HCT116 (cell line): ENCODE measurements at regions not wholly inside any gene's neighbourhood (a gene's known extent, or its start where the extent isn't known, plus 50 kb on each side); places are given as distances from the start of the nearest gene placed in this dataset.

ENCODE experiments used
- ATAC-seq: fragments of 200-7000 bp; cut with Tn5 transposase; 2 replicates; pipeline ENCODE4 v1.9.1; 2020; ENCODE audit warnings: mild to moderate bottlenecking, moderate library complexity
- BruUV-seq: library from RNA; stranded (reverse); fragments of 400-500 nt; replicated peaks from 2 replicates; lab custom pipeline; 2021; lab: Mats Ljungman, UMichigan
- CTCF ChIA-PET: fragments of 300-600 bp; sonication (Branson Sonifier 250); formaldehyde crosslinking; loops from one replicate; lab custom pipeline; 2021; ENCODE audit warnings: antibody characterized with exemption; lab: Charles Lee
- POLR2A ChIA-PET: fragments of 300-600, 350-600 bp; sonication (Branson Sonifier 250); formaldehyde crosslinking; loops from one replicate; lab custom pipeline; 2021; ENCODE audit warnings: antibody characterized with exemption; lab: Charles Lee
- RAD21 ChIA-PET, 2 experiments: fragments of 300-600 bp; sonication (Branson Sonifier 250); formaldehyde crosslinking; loops; one replicate each; lab custom pipeline; 2023; ENCODE audit warnings: low total read pairs in 2 of 2; ENCODE audit not compliant: uncharacterized antibody in 2 of 2, unreplicated experiment in 2 of 2, low non-redundant PET in 1 of 2; lab: Charles Lee
- DNase-seq: peaks from one replicate; pipeline ENCODE4 v3.0.0-alpha.2; 2010; ENCODE audit warnings: low read depth, low spot score
- H2AFZ ChIP-seq: fragments of 200-600 bp; shearing (Covaris generic), sonication (generic); 2 replicates; pipeline ENCODE4 v1.6.1; 2017; ENCODE audit warnings: low read depth, mixed run types, mixed read lengths, antibody characterized with exemption, low read length; ENCODE audit not compliant: poor library complexity, severe bottlenecking
- H3K27ac ChIP-seq: 2 replicates; pipeline ENCODE4 v1.5.1; 2012; ENCODE audit warnings: low read depth, low read length
- H3K27me3 ChIP-seq: fragments of 200-600 bp; sonication (generic); 2 replicates; pipeline ENCODE4 v1.6.1; 2016; ENCODE audit warnings: mixed run types, low read length, mixed read lengths; ENCODE audit not compliant: insufficient read depth
- H3K36me3 ChIP-seq, 2 experiments: fragments of 200-500 bp in 1 of 2; fragments of 200-600 bp in 1 of 2; sonication (Bioruptor generic) in 1 of 2; sonication (generic) in 1 of 2; 2 replicates each; pipeline versions ENCODE4 v1.5.1 to v1.6.1; 2014 to 2016; ENCODE audit warnings: low read length in 2 of 2, inconsistent platforms in 1 of 2, mixed read lengths in 1 of 2, mixed run types in 1 of 2; ENCODE audit not compliant: insufficient read depth in 2 of 2, control insufficient read depth in 1 of 2
- H3K4me1 ChIP-seq, 2 experiments: fragments of 200-600 bp in 1 of 2; sonication (generic) in 1 of 2; 2 replicates each; pipeline versions ENCODE4 v1.5.1 to v1.6.1; 2012 to 2017; ENCODE audit warnings: low read length in 2 of 2, inconsistent platforms in 1 of 2, mild to moderate bottlenecking in 1 of 2, mixed read lengths in 1 of 2, mixed run types in 1 of 2, moderate library complexity in 1 of 2; ENCODE audit not compliant: insufficient read depth in 2 of 2, control insufficient read depth in 1 of 2
- H3K4me2 ChIP-seq: fragments of 200-600 bp; sonication (generic); 2 replicates; pipeline ENCODE4 v1.6.1; 2017; ENCODE audit warnings: mixed run types, low read length, mixed read lengths
- H3K4me3 ChIP-seq, 2 experiments: fragments of 200-600 bp in 1 of 2; sonication (generic) in 1 of 2; replicated peaks in 1 of 2; 2 replicates each; pipeline ENCODE4 v1.5.1; 2011 to 2016; ENCODE audit warnings: low read length in 2 of 2, control low read depth in 1 of 2, low read depth in 1 of 2, mild to moderate bottlenecking in 1 of 2, mixed read lengths in 1 of 2, mixed run types in 1 of 2
- H3K79me2 ChIP-seq: fragments of 200-600 bp; sonication (generic); 2 replicates; pipeline ENCODE4 v1.6.1; 2017; ENCODE audit warnings: mild to moderate bottlenecking, mixed run types, low read length, moderate library complexity, mixed read lengths; ENCODE audit not compliant: insufficient read depth
- H3K9ac ChIP-seq: fragments of 200-600 bp; sonication (generic); 2 replicates; pipeline ENCODE4 v1.6.1; 2016; ENCODE audit warnings: low read length, mixed read lengths
- H3K9me2 ChIP-seq: fragments of 200-600 bp; sonication (generic), shearing (Covaris generic); 2 replicates; pipeline ENCODE4 v1.6.1; 2017; ENCODE audit warnings: mixed run types, mild to moderate bottlenecking, moderate library complexity; ENCODE audit not compliant: insufficient read depth
- H3K9me3 ChIP-seq, 2 experiments: fragments of 200-500 bp in 1 of 2; fragments of 200-600 bp in 1 of 2; sonication (Bioruptor generic) in 1 of 2; sonication (generic) in 1 of 2; 2 replicates each; pipeline ENCODE4 v1.6.1; 2014 to 2017; ENCODE audit warnings: low read length in 2 of 2, mixed read lengths in 2 of 2, inconsistent platforms in 1 of 2, low read depth in 1 of 2, mild to moderate bottlenecking in 1 of 2, mixed run types in 1 of 2, moderate library complexity in 1 of 2; ENCODE audit not compliant: control insufficient read depth in 1 of 2, insufficient read depth in 1 of 2
- H4K20me1 ChIP-seq: fragments of 200-600 bp; sonication (generic), shearing (Covaris generic); 2 replicates; pipeline ENCODE4 v1.6.1; 2017; ENCODE audit warnings: mixed run types, mild to moderate bottlenecking, moderate library complexity; ENCODE audit not compliant: insufficient read depth
- CTCF ChIP-seq, 3 experiments: fragments of 200-600 bp in 1 of 3; sonication (generic) in 1 of 3; IDR thresholded peaks in 2 of 3; conservative IDR thresholded peaks in 1 of 3; 2 replicates each; pipeline ENCODE4 v1.5.1; 2012 to 2017; ENCODE audit warnings: low read depth in 2 of 3, low read length in 2 of 3, antibody characterized with exemption in 1 of 3, borderline replicate concordance in 1 of 3, control low read depth in 1 of 3, mild to moderate bottlenecking in 1 of 3, mixed read lengths in 1 of 3, mixed run types in 1 of 3, moderate library complexity in 1 of 3; ENCODE audit not compliant: insufficient read depth in 1 of 3
- EGR1 ChIP-seq: IDR thresholded peaks from 2 replicates; pipeline ENCODE4 v1.6.1; 2012; ENCODE audit warnings: low read depth
- ELF1 ChIP-seq: IDR thresholded peaks from 2 replicates; pipeline ENCODE4 v1.6.1; 2012; ENCODE audit warnings: low read depth, borderline replicate concordance
- EZH2phosphoT487 ChIP-seq: fragments of 200-600 bp; IDR thresholded peaks from 2 replicates; pipeline ENCODE4 v1.6.1; 2018; ENCODE audit warnings: antibody characterized with exemption, borderline replicate concordance
- FOSL1 ChIP-seq: IDR thresholded peaks from 2 replicates; pipeline ENCODE4 v1.6.1; 2012; ENCODE audit warnings: low read depth
- JUND ChIP-seq: IDR thresholded peaks from 2 replicates; pipeline ENCODE4 v1.6.1; 2012
- MAX ChIP-seq: IDR thresholded peaks from 2 replicates; pipeline ENCODE4 v1.6.1; 2012
- POLR2A ChIP-seq: IDR thresholded peaks from 2 replicates; pipeline ENCODE4 v1.7.0; 2011; ENCODE audit warnings: borderline replicate concordance; ENCODE audit not compliant: insufficient read depth, insufficient read length; ENCODE audit errors: extremely low read depth
- POLR2AphosphoS5 ChIP-seq: IDR thresholded peaks from 2 replicates; pipeline ENCODE4 v1.6.1; 2011; ENCODE audit warnings: mild to moderate bottlenecking, low read depth, low read length, moderate library complexity
- RAD21 ChIP-seq: IDR thresholded peaks from 2 replicates; pipeline ENCODE4 v1.6.1; 2012; ENCODE audit warnings: low read depth, mild to moderate bottlenecking
- REST ChIP-seq: IDR thresholded peaks from 2 replicates; pipeline ENCODE4 v1.6.1; 2012; ENCODE audit warnings: low read depth
- SIN3A ChIP-seq: IDR thresholded peaks from 2 replicates; pipeline ENCODE4 v1.6.1; 2012; ENCODE audit warnings: low read depth
- SP1 ChIP-seq: IDR thresholded peaks from 2 replicates; pipeline ENCODE4 v1.6.1; 2012; ENCODE audit warnings: low read depth
- SRF ChIP-seq: IDR thresholded peaks from 2 replicates; pipeline ENCODE4 v1.6.1; 2012; ENCODE audit warnings: low read depth
- TCF7L2 ChIP-seq: IDR thresholded peaks from 2 replicates; pipeline ENCODE4 v1.7.0; 2011; ENCODE audit warnings: borderline replicate concordance, inconsistent platforms; ENCODE audit not compliant: insufficient read depth, insufficient read length; ENCODE audit errors: extremely low read depth
- YY1 ChIP-seq: IDR thresholded peaks from 2 replicates; pipeline ENCODE4 v1.6.1; 2011; ENCODE audit warnings: low read length, low read depth, moderate library complexity, mild to moderate bottlenecking; ENCODE audit not compliant: insufficient replicate concordance; ENCODE audit errors: extremely low read depth
- ZFX ChIP-seq: fragments of 450-650 bp; IDR thresholded peaks from 2 replicates; pipeline ENCODE4 v1.6.1; 2017
- intact Hi-C: fragments of 100-400 bp; cut with micrococcal nuclease; formaldehyde crosslinking; loops from 2 replicates; pipeline ENCODE4 v1.10.0; 2022

GRCh38 chr10:84571146-84571545 is 242.8 kb downstream of the CCSER2 start:
- Histone ChIP-seq H4K20me1 (no peaks in the 10 kb centered on the region), H2AFZ (no peak overlapping the region), H3K4me3 (no peak overlapping the region), H3K9me3 (no peaks in the 10 kb centered on the region), H3K4me2 (no peak overlapping the region), H3K27ac (no peak overlapping the region), H3K27me3 (peaks cover 15% of the 10 kb centered on the region; the same call in 1 of the 2 replicates), H3K9me2 (no peaks in the 10 kb centered on the region), H3K4me1 (no peaks in the 10 kb centered on the region), H3K36me3 (no peaks in the 10 kb centered on the region), H3K9ac (no peak overlapping the region), H3K79me2 (no peaks in the 10 kb centered on the region)
- TF ChIP-seq POLR2AphosphoS5 (no peak), SP1 (no peak), CTCF (IDR thresholded peaks at IDR 0.05 in 2 of 3, conservative IDR thresholded peaks at IDR 0.05 in 1 of 3; ENCODE audit: borderline replicate concordance in 1 of 3, insufficient read depth in 1 of 3, low read depth in 2 of 3, low read length in 2 of 3) (no peak), JUND (no peak), EGR1 (no peak), ZFX (no peak), RAD21 (no peak), SIN3A (no peak), FOSL1 (no peak), ELF1 (no peak), POLR2A (no peak), EZH2phosphoT487 (no peak), YY1 (no peak), SRF (no peak), REST (no peak), TCF7L2 (no peak), MAX (no peak)
- ATAC-seq = no peak
- RAD21 ChIA-PET = no interaction called here
- BruUV-seq = no TSS peak
- POLR2A ChIA-PET = no interaction called here
- no peak for DNase-seq
- intact Hi-C loops = no loop called here
- CTCF ChIA-PET = no interaction called here
